NCI-H146 treated with DMSO at 0.1 percent for 48 hours (cell line): ENCODE measurements at regions not wholly inside any gene's neighbourhood (a gene's known extent, or its start where the extent isn't known, plus 50 kb on each side); places are given as distances from the start of the nearest gene placed in this dataset.
"Not testable (repeated sequence)": the region's sequence is repeated elsewhere in the genome, so short reads cannot be mapped to it uniquely, and the experiment has no call there.

Experiments
- DNase-seq: peaks from one replicate; lab custom pipeline; 2025; ENCODE audit not compliant: unreplicated experiment; lab: John Stamatoyannopoulos, UW

DNA sequence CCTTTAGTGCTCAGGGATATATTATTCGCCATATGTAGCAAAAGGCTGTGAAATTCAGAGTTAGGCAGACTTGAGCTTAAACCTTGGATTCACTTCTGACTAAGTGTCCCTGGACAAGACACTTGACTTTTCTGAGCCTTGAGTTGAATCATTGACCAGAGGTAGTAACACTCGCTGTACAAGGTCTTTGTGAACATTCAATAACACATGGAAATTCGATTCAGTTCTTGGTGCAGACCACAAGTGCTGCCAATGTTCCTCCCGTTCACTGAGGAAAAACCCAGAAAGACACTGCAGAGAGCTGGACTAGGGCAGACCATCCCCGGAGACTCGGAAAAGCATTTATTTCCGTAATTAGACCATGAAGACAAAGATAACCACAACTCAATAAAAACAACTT is 901.4 kb downstream of the AACS start:
- DNase-seq, result no peak

- DNase-seq, result no peak
Measured at GRCh38 chr12:125968413-125968812, 903.2 kb downstream of the AACS start.

- DNase-seq, result no peak
Measured at GRCh38 chr12:125971981-125972380, 906.7 kb downstream of the AACS start.

DNA sequence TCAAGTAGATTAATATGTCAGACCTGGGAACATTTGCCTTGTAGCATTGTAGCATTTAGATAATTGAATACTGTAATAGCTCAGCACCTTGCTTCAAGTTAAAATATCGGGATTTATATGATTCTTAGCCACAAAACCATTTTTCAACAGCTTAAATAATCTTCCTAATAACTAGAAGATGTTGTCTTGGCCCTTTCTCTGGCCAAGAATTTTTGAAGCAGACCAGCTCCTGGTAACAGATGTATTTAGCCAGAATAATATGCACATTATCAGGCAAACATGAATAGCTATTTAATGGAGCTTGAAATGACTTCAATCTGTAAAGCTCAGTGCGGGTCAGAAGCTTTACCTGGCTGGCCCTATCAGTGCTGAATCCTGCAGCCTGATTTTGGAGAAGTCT is 913.1 kb downstream of the AACS start:
- no peak for DNase-seq

- no peak for DNase-seq
Measured at GRCh38 chr12:125981610-125982253, 916.5 kb downstream of the AACS start.

- no peak for DNase-seq
Measured at GRCh38 chr12:125983094-125983783, 918.0 kb downstream of the AACS start.

- DNase-seq, result no peak
Measured at GRCh38 chr12:125983784-125984500, 918.7 kb downstream of the AACS start.

- no peak for DNase-seq
Measured at GRCh38 chr12:125988545-125988944, 923.3 kb downstream of the AACS start.

GRCh38 chr12:125989696-125990095 is 924.5 kb downstream of the AACS start:
- DNase-seq, result no peak

- no peak for DNase-seq
Measured at GRCh38 chr12:125996443-125996842, 931.2 kb downstream of the AACS start.

DNA sequence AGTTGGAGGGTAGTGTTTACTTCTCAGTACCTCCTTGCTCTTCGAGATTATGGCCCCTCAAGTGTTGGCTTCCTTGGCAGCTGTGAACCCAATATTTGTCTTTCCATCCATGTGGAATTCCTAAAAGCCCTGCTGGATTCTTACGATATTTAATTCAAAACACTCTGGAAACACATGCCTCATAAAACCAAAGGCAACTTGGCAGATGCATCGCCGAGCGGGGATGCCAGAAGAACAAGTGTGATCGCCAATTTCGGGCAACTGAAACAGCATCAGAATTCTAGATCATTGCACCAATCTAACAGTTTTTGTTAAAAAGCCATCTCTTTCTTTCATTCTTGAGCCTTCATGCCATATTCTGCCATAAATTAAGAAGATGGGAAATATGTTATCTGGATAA is 934.4 kb downstream of the AACS start:
- DNase-seq, result no peak

- DNase-seq, result no peak
Measured at GRCh38 chr12:126019385-126019784, 954.1 kb downstream of the AACS start.

- no peak for DNase-seq
Measured at GRCh38 chr12:126021675-126022074, 956.4 kb downstream of the AACS start.

- DNase-seq, result no peak
Measured at GRCh38 chr12:126027825-126028224, 962.6 kb downstream of the AACS start.

DNA sequence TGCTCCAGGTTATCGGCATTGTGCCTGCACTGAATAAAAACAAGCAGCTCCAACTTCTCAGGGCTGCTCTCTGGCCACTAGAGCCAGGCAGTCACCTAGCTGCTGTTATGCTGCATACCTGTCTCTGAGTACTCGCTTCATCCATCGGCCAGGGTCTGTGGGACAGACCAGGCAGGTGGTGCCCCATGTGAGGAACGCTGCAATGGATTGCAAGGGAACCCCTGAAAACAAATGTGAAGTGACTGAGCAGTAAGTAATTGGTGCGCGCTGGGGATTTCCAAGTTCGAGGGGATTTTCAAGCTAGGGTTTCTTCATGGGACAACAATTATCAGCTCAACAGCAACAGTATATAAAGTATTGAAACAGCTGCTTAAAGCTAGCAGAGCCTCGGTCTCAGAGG is 965.3 kb downstream of the AACS start:
- DNase-seq, result no peak

DNA sequence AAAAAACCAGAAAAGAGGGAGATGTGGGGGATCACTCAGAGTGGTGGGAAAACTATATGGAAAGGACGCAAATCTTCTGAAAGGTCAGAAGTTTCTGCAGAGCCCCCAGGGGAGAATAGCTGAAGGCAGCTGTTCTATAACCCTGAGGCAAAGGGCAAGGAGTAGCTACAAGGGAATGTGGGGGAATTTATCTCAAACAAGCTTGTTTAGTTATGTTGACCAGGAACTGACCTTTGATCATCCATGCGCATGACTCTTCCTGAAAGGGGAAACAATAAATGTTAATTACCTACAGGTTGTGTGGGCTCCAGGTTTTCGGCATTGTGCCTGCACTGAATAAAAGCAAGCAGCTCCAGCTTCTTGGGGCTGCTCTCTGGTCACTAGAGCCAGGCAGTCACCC is 968.5 kb downstream of the AACS start:
- no peak for DNase-seq

GRCh38 chr12:126036348-126036747 is 971.1 kb downstream of the AACS start:
- DNase-seq, result no peak

GRCh38 chr12:126038434-126038833 is 973.2 kb downstream of the AACS start:
- DNase-seq, result no peak

DNA sequence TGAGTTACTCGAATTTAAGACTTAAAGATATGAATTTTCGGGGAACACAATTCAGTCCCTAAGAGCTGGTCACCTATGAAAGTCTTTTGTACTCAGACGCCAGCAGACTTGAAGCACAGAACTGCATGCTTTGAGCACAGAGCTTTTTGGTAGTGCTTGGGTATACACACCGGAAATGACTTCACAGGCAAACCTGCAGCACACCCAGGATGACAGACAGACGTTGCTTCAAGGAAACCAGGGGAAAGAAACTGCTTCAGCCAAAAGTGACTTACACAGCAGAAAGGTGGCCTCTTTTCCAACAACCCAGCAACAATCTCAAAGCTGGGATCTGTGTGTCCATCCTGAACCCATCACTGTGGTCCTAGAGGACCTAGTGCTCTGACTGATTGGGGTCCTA is 975.1 kb downstream of the AACS start:
- no peak for DNase-seq

DNA sequence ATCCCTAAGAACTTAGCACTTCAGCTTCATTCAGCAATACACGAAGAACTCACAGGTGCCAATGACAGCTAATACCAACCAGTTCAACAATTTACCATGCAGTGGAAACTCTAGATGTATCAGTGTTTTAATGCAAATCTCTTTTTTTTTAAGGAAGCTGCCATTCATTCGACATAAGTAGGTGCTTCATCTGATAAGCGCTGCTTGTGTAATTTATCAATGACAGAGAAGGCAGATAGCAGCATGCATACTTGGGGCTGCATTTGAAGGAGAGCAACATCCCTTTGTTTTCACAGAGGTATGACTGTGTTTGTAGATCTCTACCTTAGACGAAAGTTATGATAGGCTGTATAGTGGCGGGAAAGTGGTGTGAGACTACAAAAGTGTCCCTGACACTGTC is 977.1 kb downstream of the AACS start:
- DNase-seq, result no peak

GRCh38 chr12:126049501-126049900 is 984.3 kb downstream of the AACS start:
- DNase-seq, result not testable (repeated sequence)

DNA sequence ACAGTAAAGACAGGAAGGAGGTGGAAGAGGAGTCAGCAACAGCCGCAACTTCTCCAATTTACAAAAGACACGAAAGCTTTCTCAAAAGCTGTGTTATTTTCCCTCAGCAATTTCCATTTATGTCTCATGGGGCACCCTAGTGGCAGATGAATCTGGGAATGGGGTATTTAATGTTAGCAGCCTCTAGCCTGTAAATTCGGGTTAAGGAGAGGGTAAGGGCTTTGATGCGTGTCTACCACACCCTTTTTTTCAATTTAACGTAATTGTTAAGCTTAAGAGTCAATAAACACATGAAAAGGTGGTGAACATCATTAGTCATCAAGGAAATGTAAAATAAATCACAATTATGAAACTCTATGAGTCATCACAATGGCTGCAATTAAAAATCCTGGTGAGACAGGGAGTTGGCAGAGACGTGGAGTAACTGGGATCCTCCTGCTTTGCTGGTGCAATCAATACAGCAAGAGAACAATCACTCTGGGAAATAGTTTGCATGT is 986.4 kb downstream of the AACS start:
- DNase-seq, result no peak
